NCI-H69 (cell line): ENCODE measurements at regions not wholly inside any gene's neighbourhood (a gene's known extent, or its start where the extent isn't known, plus 50 kb on each side); places are given as distances from the start of the nearest gene placed in this dataset.

Experiments used
- DNase-seq: peaks from one replicate; lab custom pipeline; 2025; lab: John Stamatoyannopoulos, UW

DNA sequence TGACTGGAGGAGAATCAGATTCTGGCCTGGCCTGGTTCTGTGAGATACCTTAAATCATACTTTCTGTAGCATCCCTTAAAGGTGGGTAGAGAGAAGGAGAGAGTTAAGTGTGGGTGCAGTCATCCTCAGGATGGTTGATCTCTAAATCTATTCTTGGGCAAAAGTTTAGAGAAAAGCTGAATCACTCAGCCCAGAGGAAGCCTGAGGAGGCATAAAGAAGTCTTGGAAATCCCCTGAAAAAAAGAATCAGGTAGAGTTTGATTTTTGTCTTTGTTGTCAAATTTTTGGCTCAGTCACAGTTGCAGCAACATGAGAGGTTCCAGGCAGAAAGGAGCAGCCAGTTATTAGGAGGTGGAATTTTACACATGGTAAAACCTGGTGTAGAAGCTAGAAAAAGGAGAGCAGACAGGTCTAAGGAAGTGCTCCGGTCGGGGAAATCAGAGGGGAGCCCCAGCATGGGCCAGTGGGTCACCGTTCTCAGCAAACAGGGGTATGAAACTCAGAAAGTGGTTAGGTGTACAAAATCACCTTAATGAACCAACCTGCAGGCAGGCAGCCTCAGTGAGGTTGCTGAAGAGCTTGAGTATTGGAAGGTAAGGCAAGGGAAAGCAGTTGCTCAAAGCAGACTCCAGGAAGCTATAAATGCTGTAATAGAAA lies 116.2 kb upstream of the CNTLN start:
- no peak for DNase-seq

DNA sequence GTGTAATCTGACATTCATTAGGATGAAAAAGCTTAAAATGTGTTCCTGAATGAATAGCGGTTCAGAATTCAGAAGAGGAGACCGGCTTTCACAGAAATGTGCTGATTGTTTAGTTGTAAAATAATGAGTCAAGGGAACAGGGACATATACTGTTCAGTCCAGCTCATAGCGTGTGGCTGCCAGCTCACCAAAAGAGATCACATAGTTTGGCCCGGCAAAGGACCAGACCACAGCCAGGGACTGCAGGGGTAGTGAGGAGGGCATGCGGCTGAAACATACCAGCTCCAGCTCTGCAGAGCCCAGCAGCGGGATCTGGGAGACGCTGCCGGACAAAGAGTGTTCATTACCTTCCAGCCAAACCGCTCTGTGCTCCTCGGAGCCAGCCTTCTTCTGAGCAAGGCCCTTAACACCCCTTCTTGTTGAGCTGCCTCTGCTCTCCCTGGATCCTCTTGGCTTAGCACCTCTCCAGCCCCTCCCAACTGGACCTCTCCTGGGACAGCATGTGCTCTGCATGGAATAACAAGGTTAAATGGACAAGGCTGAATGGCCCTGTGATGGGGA lies 116.8 kb upstream of the CNTLN start:
- no peak for DNase-seq

DNA sequence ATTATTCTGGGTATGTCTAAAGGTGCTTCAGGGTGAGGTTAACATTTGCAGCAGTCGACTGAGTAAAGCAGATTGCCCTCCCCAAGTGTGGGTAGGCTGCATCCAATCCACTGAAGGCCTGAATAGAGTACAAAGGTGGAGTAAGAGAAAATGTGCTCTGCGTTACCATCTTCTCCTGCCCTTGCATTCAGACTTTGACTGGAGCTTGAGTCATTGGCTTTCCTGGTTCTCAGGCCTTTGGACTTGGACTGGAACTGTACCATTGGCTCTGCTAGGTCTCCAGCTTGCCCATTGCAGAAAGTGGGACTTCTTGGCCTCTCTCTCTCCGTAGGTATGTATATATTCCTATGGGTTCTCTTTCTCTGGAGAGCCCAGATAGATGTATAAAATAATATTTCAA lies 120.9 kb upstream of the CNTLN start:
- DNase-seq: no peak

DNA sequence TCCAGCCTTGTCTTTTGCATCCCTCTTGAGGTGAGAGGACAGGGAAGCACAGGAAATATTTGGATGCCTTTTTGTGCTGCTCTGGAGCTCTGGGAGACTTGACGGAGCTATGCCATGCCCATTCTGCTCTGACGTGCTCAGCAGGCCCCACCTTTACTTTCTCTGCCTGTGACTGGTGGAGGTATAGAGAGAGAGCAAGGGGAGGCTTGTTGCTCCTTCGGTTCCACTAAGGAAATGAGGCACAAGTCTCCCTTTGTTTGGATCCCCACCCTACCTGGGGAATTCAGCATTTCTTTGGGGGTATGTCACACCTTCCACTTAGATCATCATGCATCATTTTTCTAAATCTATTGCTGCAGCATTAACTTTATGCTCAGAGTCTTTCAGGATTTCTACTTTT lies 121.8 kb upstream of the CNTLN start:
- DNase-seq: no peak

DNA sequence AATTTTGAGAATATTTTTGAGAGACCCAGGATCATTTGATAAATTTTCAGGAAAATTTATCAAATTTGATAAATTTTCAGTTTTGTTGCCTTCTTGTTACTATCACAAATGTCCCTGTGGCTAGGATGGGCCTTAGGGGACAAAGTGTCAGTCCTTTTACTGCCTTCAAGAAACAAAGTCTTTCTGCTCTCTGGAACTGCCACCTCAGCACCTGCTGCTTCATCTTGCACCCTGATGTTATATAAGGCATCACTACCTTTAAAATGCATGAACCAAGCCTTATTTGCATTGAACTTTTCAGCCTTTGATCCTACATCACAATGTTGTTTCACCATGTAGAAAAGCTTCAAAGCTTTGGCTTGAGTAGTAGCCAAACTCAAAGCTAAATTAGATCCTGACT lies 123.0 kb upstream of the CNTLN start:
- no peak for DNase-seq

DNA sequence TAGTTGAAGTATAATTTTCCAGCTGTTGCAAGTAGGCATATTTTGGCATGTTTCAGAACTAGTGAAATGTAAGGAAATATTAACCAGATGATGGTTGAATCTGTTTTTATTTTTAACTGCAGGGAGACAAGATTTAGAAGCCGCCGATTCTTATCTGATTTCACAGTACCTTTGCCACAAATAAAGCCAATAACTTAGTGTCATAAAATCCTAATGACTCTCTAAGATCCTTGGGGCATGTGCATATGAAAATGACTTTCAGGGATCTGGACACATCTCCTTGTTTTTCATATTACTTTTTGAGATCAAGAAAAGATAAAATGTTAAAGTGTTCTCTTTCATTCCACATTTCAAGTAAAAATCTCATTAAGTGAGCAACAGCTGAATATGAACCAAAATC lies 125.8 kb upstream of the CNTLN start:
- no peak for DNase-seq

DNA sequence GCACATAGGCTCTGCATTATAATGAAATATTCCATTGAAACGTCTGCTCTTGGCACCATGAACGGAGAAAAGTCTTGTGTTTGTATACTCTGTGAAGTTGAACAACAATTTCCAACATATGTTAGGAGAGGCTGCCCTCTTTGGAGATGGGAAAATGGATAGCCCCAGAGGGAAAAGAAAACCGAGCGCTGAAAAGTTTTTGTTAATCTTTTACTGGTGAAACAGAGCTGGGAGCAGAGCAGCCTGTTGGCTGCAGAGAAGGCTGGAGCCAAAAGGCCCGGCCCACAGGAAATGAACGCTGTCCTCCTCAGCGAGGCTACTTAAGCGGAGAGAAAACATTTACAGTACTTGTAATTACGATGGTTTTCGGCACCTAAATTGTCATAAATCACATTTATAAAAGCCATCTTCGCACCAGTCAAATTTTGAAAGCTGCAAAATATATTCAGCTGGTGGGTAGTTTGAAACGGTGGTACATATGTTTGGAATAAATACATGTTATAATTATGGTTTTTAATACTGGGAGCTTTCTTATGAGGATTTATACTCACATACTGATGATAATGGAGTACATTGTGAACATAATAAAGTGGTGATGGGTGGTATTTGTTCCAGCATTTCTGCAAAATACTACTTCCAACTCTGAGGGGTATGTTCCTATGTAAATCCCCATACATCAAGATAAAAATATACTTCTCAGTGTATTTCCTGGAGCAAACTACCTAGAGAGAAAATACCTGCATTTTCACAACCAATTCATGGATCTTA lies 129.6 kb upstream of the CNTLN start:
- peak; percentile 87 for DNase-seq

DNA sequence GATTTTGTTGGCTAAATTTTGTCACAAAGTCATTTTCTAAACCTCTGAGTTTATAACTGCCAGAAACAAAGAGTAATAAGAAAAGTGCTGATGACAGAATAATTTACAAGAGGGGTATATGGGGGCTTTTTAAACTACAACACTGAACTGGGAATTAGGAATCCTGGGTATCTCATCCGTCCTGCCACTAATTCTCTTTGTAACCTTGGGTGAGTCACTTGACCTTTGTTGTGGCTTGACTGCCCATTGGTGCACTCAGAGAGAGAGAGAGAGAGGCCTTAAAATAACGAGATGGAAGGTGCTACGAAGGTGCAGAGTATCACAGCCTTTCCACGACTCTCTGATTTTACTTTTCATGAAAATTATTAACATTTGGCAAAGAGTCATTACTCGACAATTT lies 130.3 kb upstream of the CNTLN start:
- DNase-seq: peak; percentile 13

DNA sequence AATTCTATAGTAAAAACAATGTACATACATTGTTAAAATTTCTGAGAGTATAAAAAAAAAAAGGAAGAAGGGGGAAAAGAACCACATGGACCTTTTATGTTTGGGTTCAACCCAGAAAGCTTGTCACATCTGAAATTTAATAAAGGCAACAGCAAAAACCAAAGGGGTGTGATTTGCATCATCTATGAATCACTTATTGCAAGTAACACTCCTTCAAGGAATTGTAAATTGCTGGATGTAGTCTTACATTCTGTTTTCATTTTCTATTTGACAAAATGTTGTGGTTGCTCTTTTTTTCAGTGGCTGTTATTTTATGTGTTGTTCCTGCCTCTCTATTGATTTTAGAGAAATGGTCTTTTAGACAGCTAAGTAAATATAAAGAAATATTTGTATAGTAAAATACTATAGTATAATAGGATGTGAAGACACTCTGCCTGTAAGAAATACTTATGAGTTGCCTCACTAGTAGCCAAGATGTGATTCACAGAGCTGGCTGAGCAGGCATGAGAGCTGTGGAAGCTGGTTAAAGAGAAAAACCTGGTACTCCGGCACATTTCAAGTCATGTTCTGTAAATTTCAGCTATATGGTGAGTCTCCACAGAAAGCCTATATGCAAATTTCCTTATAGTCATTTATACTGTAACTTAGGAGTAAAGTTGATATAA lies 131.1 kb upstream of the CNTLN start:
- no peak for DNase-seq

DNA sequence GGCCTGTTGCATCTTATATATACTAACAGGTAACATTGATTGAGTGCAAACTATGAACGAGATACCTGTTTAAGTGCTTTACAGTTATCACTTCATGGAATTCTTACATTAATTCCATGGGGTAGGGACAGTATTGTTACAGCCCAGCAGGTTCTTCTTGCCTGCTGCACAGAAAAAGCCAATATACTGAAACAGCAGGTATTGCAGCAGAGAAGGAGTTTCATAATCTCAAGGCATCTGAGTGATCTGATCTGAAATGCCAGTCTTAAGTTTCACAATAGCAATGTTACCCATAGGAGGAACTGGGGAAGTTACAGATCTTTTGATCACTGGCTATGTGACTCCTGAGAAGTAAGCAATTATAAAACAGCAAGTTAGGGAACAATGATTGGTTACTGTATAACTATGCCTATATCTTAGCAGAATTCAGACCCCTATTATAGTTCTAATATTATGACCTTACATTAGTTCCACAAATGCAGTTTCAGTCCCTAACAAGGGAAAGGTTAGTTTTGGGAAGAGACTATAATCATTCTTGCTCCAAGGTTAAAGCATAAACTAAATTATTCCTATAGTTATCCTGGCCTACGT lies 126.5 kb upstream of the BNC2 start:
- no peak for DNase-seq

DNA sequence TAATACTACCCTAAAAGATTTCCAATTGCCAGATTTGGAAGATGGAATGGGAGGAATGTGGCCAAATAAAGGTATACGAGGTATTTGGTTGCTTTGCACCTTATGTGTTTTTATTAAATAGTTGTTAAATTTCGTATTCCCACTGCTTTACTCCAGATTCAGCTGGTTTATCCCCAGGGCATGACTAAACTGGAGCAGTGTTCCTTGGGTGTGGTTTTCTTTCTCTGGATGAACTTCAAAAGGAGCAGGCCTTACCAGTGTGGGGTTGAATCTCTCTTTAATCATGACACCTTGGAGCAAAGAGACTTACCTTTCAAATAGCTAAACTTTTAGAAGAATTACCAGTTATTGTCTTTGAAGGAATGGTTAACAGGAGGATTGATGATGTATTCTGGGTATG lies 121.7 kb upstream of the BNC2 start:
- DNase-seq: no peak

DNA sequence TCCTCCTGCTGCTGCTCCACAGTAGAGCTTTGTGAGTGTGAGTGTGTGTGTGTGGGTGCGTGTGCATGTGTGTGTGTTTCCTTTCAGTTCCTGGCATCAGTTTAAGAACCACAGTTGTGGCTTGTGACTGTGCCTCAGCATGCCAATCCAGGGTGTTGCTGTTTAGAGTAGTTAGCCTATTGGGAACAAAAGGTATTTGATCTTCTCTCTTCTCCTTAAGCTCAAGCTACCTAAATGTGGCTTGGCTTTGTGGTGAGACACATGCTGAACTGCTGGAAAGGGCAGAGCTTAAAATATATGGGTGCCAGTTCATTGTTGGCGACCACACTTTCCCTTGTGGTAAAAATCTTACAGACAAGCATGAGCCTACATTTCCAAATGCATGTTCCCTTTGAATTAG lies 116.6 kb upstream of the BNC2 start:
- no peak for DNase-seq

DNA sequence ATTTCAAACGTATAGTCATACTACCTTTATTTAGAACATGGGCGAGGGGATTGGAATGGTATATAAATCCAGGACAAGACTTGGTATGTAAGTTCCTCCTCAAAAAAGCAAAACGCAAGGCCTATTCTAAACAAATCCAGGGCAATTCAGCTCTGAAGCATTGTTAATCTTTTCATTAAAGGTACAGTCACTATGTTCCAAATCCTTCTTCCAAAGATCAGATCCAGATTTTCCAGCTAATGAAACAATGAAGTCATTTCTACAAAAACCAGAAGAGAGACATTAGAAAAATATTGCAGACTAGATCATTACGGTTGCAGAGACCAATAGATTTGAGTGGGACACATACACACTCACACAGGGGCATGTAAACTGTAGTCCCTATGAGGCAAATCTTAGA lies 116.1 kb upstream of the BNC2 start:
- no peak for DNase-seq

DNA sequence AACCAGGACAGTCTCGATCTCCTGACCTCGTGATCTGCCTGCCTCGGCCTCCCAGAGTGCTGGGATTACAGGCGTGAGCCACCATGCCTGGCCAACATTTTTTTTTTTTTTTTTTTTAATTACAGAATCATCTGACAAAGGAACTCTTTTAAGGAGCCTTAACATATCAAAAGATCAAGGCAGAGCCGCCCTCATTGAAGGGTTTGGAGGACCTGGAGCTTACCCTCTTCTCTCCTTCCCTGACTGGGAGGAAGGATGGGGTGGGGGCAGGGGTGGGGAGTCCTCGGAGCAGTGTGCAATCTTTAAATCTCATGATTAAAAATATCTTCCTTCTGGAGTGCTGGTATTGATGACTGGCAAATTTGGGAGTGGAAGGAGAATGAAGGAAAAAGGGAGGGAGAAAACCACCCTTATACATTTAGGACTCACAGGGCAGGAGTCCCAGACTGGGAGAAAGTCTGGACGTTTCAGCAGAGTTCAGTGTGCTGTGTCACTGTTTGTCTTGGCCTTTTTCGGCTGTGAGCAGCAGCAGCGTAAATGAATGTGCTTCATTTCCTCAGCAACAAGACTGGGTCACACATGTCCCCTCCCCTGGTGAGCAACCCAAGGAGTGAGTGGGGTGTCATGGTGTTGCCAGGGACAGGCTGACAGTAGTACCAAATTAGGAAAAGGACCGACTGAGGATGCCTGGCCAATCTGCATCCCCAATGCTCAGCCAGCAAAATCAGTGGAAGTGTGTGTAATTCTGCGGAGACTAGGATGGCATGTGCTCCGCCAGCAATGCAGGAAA lies 115.3 kb upstream of the BNC2 start:
- no peak for DNase-seq

DNA sequence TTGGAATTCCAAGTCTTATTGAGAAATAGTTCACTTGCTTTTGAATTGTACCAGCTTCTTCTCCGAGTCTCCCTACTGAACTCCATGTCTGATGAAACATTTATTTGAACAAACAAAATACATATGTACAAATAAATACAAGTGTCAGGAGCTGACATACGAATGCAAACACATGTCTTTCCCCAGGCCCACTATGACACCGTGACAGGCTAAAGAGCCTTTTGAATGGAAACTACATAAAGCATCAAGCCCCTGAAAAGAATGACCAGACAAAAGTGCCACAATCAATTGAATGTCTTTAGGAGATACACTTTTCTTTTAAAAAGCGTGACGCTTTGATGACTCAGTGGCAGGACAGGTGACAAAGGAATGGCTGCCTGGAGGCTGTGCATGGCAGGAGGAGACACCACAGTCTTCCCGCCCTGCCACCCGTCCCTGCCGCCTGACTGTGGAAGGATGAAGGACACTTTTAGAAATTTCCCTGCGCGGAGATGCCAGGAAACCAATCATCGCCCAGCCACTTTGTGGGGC lies 112.4 kb upstream of the BNC2 start:
- DNase-seq: peak; percentile 28

DNA sequence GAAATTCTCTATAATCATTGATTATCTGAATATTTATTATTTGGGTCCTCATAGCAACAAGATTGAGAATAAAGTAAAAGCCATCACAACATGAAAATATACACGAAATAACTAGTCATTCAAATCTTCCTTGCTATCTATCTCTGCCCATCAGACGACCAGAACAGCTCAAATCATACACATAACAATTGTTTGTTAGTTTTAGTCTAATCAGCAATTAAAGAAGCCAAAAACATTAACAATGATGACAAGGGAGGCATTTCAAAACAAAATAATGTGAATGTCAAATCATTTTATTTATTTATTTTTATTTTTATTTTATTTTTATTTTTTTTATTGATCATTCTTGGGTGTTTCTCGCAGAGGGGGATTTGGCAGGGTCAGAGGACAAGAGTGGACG lies 106.0 kb upstream of the BNC2 start:
- no peak for DNase-seq

DNA sequence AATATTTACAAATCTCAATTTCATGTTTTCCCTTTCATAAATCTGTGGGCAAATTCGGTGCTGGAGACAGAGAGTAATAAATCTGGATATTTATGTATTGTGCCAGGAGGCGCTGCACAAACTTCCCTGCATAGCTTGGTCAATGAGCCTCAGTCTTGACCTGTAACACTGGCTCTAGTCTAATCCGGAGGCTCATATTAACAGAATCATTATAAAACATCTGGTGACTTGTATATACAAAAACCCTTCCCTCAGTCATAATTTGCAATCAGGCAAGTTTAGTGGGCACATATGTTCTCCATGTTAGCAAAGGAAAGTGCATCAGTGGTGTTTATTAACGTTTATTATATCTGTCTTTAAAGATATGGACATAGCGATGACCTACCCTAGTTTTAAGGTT lies 104.0 kb upstream of the BNC2 start:
- DNase-seq: peak; percentile 82

DNA sequence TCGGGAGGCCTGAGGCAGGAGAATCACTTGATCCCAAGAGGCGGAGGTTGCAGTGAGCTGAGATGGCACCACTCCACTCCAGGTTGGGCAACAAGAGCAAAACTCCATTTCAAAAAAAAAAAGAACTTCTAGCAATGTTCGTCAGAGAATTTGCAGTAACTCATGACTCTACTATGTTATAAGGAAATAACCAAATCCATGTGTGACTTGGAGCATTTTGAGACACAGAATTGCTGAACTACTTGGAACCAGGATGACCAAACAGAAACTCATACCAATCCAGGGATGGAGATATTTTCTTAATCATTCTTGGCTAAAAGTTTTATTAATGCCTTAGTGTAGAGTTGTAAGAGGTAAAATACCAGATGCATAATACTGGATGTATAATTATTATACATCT lies 99.9 kb upstream of the BNC2 start:
- no peak for DNase-seq

DNA sequence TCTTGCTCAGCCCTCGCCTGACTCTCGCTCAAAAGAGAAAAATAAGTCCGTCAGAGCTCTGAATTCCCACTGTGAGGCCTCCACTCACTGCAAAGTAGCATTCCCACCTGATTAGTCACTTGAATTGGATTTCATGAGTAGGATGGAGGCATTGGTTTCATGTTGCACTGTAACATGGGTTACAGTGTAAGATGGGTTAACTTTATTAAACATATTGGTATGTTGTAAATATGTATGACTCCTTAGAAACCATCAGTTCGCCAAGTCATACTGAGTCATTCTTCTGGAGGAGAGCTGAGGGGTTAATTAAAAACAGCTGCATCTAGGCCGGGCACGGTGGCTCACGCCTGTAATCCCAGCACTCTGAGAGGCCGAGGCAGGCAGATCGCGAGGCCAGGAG lies 93.8 kb upstream of the BNC2 start:
- DNase-seq: no peak

DNA sequence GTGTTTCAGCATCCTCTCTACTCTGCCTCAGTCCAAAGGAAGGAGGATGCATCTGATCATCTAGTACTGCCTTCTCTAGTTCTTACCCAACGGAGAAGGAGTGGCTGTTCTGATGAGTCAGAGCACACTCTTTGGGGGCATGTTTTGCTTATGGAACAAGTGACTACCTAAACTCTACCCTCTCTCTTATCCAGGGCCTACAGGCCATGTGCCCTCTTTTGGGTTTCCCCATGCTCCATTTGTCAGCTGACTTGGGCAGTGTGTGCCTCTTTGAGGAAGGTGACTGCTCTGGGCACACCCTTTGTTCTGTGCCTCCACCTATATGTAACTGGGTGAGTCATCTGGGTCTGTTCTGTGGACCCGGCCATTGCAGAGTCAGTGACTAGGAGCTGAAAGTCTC lies 89.6 kb upstream of the BNC2 start:
- no peak for DNase-seq

DNA sequence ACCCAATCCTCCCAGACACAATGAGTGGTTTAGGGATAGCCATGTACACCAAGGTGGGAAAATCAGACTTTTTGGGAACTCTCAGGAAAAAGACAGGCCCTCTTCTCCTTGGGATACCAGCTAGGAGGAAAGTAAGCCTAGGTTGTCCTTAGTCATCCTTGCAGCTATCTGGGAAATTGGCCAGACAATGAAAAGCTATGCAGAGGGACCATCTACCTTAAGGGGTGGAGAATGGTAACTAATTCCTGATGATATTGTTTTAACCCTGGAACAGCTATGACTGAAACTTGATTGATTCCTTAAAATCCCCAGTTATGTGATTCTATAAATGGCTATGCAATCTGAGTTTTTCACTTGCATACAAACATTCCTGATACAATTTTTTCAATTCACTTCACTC lies 88.9 kb upstream of the BNC2 start:
- DNase-seq: no peak

DNA sequence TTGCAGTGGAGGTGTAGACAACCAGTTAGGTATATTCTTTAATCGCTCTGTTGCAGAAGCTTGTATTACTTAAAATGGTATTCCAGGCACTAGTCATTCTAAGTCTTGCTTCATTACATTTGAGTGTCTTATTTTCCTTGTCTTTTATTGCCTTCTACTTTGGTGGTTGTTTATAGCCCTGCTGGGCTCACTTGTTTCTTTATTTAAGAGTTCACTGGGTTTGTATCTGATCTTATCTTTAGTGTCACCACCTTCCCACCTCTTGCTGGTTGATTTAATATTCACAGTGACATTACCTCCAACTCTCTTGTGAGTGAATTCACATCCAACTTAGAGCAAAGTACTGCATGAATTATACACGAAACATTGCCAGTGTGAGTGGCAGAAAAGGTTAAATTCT lies 83.6 kb upstream of the BNC2 start:
- DNase-seq: no peak
